PC-9 (cell line): ENCODE measurements at regions not wholly inside any gene's neighbourhood (a gene's known extent, or its start where the extent isn't known, plus 50 kb on each side); places are given as distances from the start of the nearest gene placed in this dataset.

Experiments used
- EZH2 ChIP-seq: fragments of 200-600 bp; sonication (generic); IDR thresholded peaks from 2 replicates; pipeline ENCODE4 v1.8.0; 2017; ENCODE audit warnings: antibody characterized with exemption, low read depth
- TF ChIP-seq, protein P1 (sequence below): fragments of 200-600 bp; sonication (generic); conservative IDR thresholded peaks from 2 replicates; pipeline ENCODE4 v1.6.1; 2017; ENCODE audit warnings: mixed run types, antibody characterized with exemption, mild to moderate bottlenecking, moderate library complexity

DNA sequence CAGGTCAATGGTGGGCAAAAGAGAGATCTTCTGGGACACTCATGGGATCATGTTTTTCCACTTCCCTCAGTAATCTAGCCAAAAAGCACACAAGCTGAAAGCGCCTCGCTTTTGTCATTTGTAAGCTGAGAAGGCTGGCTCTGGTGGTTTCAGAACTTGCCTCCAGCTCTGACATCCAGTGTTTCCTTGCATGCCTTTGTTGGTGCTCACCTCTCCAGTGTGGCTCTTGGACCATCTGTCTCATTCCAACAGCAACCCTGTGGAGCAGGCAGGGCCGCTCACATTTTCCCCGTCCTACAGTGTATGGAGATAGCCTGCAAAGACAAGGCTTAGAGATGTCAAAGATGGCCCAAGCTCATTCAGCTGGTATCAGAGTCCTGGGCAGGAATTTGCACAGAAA lies 160.8 kb upstream of the KLF4 start:
- TF ChIP-seq, protein P1, sequence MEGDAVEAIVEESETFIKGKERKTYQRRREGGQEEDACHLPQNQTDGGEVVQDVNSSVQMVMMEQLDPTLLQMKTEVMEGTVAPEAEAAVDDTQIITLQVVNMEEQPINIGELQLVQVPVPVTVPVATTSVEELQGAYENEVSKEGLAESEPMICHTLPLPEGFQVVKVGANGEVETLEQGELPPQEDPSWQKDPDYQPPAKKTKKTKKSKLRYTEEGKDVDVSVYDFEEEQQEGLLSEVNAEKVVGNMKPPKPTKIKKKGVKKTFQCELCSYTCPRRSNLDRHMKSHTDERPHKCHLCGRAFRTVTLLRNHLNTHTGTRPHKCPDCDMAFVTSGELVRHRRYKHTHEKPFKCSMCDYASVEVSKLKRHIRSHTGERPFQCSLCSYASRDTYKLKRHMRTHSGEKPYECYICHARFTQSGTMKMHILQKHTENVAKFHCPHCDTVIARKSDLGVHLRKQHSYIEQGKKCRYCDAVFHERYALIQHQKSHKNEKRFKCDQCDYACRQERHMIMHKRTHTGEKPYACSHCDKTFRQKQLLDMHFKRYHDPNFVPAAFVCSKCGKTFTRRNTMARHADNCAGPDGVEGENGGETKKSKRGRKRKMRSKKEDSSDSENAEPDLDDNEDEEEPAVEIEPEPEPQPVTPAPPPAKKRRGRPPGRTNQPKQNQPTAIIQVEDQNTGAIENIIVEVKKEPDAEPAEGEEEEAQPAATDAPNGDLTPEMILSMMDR, result no peak
- TF ChIP-seq EZH2, result no peak
